Activated CD8-positive, alpha-beta T cell treated with anti-CD3 and anti-CD28 coated beads, Interleukin-2, amount 10 ng/mL, durations not matched to agents 7 days and 5 days (primary cell): ENCODE measurements at regions not wholly inside any gene's neighbourhood (a gene's known extent, or its start where the extent isn't known, plus 50 kb on each side); places are given as distances from the start of the nearest gene placed in this dataset.
"Not testable (repeated sequence)": the region's sequence is repeated elsewhere in the genome, so short reads cannot be mapped to it uniquely, and the experiment has no call there.

ENCODE experiments used
- ATAC-seq: fragments of 150-1000 bp; cut with Tn5 transposase; one replicate; pipeline ENCODE4 v1.10.0; 2021; ENCODE audit warnings: moderate library complexity
- CTCF ChIA-PET: fragments of 350-600 bp; sonication (Branson Sonifier 250); formaldehyde crosslinking; loops from one replicate; lab custom pipeline; 2021; ENCODE audit warnings: antibody characterized with exemption; lab: Charles Lee
- POLR2A ChIA-PET: fragments of 350-600 bp; sonication (Branson Sonifier 250); formaldehyde crosslinking; loops from one replicate; lab custom pipeline; 2021; ENCODE audit warnings: antibody characterized with exemption; lab: Charles Lee
- DNase-seq: peaks from one replicate; pipeline ENCODE4 v3.0.0-alpha.2; 2020
- H3K27ac Mint-ChIP-seq: one replicate; pipeline ENCODE4 v1.8.0; 2021; ENCODE audit warnings: mild to moderate bottlenecking, mixed read lengths
- H3K27me3 Mint-ChIP-seq: one replicate; pipeline ENCODE4 v1.8.0; 2021; ENCODE audit warnings: low read depth, mixed read lengths
- H3K36me3 Mint-ChIP-seq: one replicate; pipeline ENCODE4 v1.8.0; 2021; ENCODE audit warnings: low read depth, mixed read lengths
- H3K4me1 Mint-ChIP-seq: one replicate; pipeline ENCODE4 v1.8.0; 2021; ENCODE audit warnings: low read depth, mixed read lengths
- H3K4me3 Mint-ChIP-seq: one replicate; pipeline ENCODE4 v1.8.0; 2021; ENCODE audit warnings: mild to moderate bottlenecking, mixed read lengths
- H3K9me3 Mint-ChIP-seq: one replicate; pipeline ENCODE4 v1.8.0; 2022; ENCODE audit warnings: mixed read lengths; ENCODE audit not compliant: insufficient read depth

GRCh38 chr3:110400315-110400714 is 671.3 kb upstream of the NECTIN3 start:
- Mint-ChIP-seq H3K36me3 (no peaks in the 10 kb centered on the region), H3K27ac (no peak overlapping the region)
- CTCF ChIA-PET = no interaction called here

GRCh38 chr3:110405830-110406585 is 665.6 kb upstream of the NECTIN3 start:
- ATAC-seq = no peak
- Mint-ChIP-seq H3K36me3 (no peaks in the 10 kb centered on the region), H3K27me3 (no peaks in the 10 kb centered on the region), H3K9me3 (peaks cover 3% of the 10 kb centered on the region), H3K4me3 (no peak overlapping the region), H3K27ac (no peak overlapping the region), H3K4me1 (no peaks in the 10 kb centered on the region)
- CTCF ChIA-PET = no interaction called here
- POLR2A ChIA-PET = no interaction called here
- no peak for DNase-seq

More at GRCh38 chr3:110400315-110400714, 671.3 kb upstream of the NECTIN3 start:
- Mint-ChIP-seq H3K9me3 (peaks cover 6% of the 10 kb centered on the region), H3K4me3 (no peak overlapping the region), H3K4me1 (no peaks in the 10 kb centered on the region), H3K27me3 (no peaks in the 10 kb centered on the region)
- no peak for ATAC-seq
- POLR2A ChIA-PET = no interaction called here
- no peak for DNase-seq

GRCh38 chr3:110413266-110413665 is 658.4 kb upstream of the NECTIN3 start:
- no peak for DNase-seq
- CTCF ChIA-PET = no interaction called here
- H3K27ac Mint-ChIP-seq = no peak overlapping the region
- no peaks in the 10 kb centered on the region for H3K27me3 Mint-ChIP-seq
- POLR2A ChIA-PET = no interaction called here
- H3K4me3 Mint-ChIP-seq = no peak overlapping the region
- no peak for ATAC-seq
- no peaks in the 10 kb centered on the region for H3K36me3 Mint-ChIP-seq
- no peaks in the 10 kb centered on the region for H3K9me3 Mint-ChIP-seq
- no peaks in the 10 kb centered on the region for H3K4me1 Mint-ChIP-seq

- no peaks in the 10 kb centered on the region for H3K4me1 Mint-ChIP-seq
- no peak overlapping the region for H3K27ac Mint-ChIP-seq
- ChIA-PET CTCF (no interaction called here), POLR2A (no interaction called here)
- DNase-seq = no peak
- ATAC-seq = no peak
- no peaks in the 10 kb centered on the region for H3K36me3 Mint-ChIP-seq
- H3K27me3 Mint-ChIP-seq = no peaks in the 10 kb centered on the region
- no peaks in the 10 kb centered on the region for H3K9me3 Mint-ChIP-seq
- H3K4me3 Mint-ChIP-seq = no peak overlapping the region
These were observed 657.5 kb upstream of the NECTIN3 start for GRCh38 chr3:110413807-110414748.

- no peaks in the 10 kb centered on the region for H3K9me3 Mint-ChIP-seq
- ATAC-seq = no peak
- POLR2A ChIA-PET = no interaction called here
- H3K27me3 Mint-ChIP-seq = no peaks in the 10 kb centered on the region
- no peaks in the 10 kb centered on the region for H3K4me1 Mint-ChIP-seq
- no peak overlapping the region for H3K27ac Mint-ChIP-seq
- CTCF ChIA-PET = no interaction called here
- no peak for DNase-seq
- H3K36me3 Mint-ChIP-seq = no peaks in the 10 kb centered on the region
- no peak overlapping the region for H3K4me3 Mint-ChIP-seq
These were observed 656.8 kb upstream of the NECTIN3 start for GRCh38 chr3:110414855-110415254.

- Mint-ChIP-seq H3K9me3 (no peaks in the 10 kb centered on the region), H3K27ac (no peak overlapping the region), H3K4me3 (no peak overlapping the region), H3K36me3 (no peaks in the 10 kb centered on the region), H3K27me3 (no peaks in the 10 kb centered on the region), H3K4me1 (peaks cover 2% of the 10 kb centered on the region)
- ChIA-PET CTCF (no interaction called here), POLR2A (no interaction called here)
- ATAC-seq (no peak), DNase-seq (no peak)
These were observed 652.5 kb upstream of the NECTIN3 start for GRCh38 chr3:110419096-110419495.

GRCh38 chr3:110419601-110420000 is 652.0 kb upstream of the NECTIN3 start:
- Mint-ChIP-seq H3K4me1 (peaks cover 2% of the 10 kb centered on the region), H3K4me3 (no peak overlapping the region), H3K9me3 (no peaks in the 10 kb centered on the region), H3K27ac (no peak overlapping the region), H3K27me3 (no peaks in the 10 kb centered on the region), H3K36me3 (no peaks in the 10 kb centered on the region)
- ATAC-seq (no peak), DNase-seq (no peak)
- ChIA-PET CTCF (no interaction called here), POLR2A (no interaction called here)

- H3K4me3 Mint-ChIP-seq = no peak overlapping the region
- no peaks in the 10 kb centered on the region for H3K27me3 Mint-ChIP-seq
These were observed 651.4 kb upstream of the NECTIN3 start for GRCh38 chr3:110420158-110420641.

GRCh38 chr3:110423276-110423675 is 648.3 kb upstream of the NECTIN3 start:
- DNase-seq (no peak), ATAC-seq (no peak)
- POLR2A ChIA-PET = no interaction called here
- no peaks in the 10 kb centered on the region for H3K36me3 Mint-ChIP-seq
- H3K27ac Mint-ChIP-seq = no peak overlapping the region
- H3K4me3 Mint-ChIP-seq = no peak overlapping the region
- CTCF ChIA-PET = no interaction called here
- no peaks in the 10 kb centered on the region for H3K9me3 Mint-ChIP-seq
- H3K4me1 Mint-ChIP-seq = peaks cover 2% of the 10 kb centered on the region
- H3K27me3 Mint-ChIP-seq = peaks cover 2% of the 10 kb centered on the region

More at GRCh38 chr3:110420158-110420641, 651.4 kb upstream of the NECTIN3 start:
- POLR2A ChIA-PET = no interaction called here
- Mint-ChIP-seq H3K27ac (no peak overlapping the region), H3K9me3 (no peaks in the 10 kb centered on the region), H3K36me3 (no peaks in the 10 kb centered on the region), H3K4me1 (peaks cover 2% of the 10 kb centered on the region)
- DNase-seq = no peak
- no peak for ATAC-seq
- CTCF ChIA-PET = no interaction called here

- ChIA-PET POLR2A (no interaction called here), CTCF (no interaction called here)
- Mint-ChIP-seq H3K4me1 (no peaks in the 10 kb centered on the region), H3K27ac (no peak overlapping the region), H3K9me3 (no peaks in the 10 kb centered on the region), H3K4me3 (no peak overlapping the region), H3K27me3 (peaks cover 2% of the 10 kb centered on the region), H3K36me3 (no peaks in the 10 kb centered on the region)
- no peak for ATAC-seq
- DNase-seq = no peak
These were observed 641.5 kb upstream of the NECTIN3 start for GRCh38 chr3:110430146-110430545.

GRCh38 chr3:110436209-110436608 is 635.4 kb upstream of the NECTIN3 start:
- Mint-ChIP-seq H3K27ac (no peak overlapping the region), H3K36me3 (no peaks in the 10 kb centered on the region), H3K27me3 (no peaks in the 10 kb centered on the region), H3K9me3 (no peaks in the 10 kb centered on the region), H3K4me1 (no peaks in the 10 kb centered on the region), H3K4me3 (no peak overlapping the region)
- ChIA-PET POLR2A (no interaction called here), CTCF (no interaction called here)
- no peak for DNase-seq
- ATAC-seq = no peak

- POLR2A ChIA-PET, H3K27ac Mint-ChIP-seq, DNase-seq, H3K9me3 Mint-ChIP-seq, CTCF ChIA-PET, H3K36me3 Mint-ChIP-seq, H3K27me3 Mint-ChIP-seq, ATAC-seq, H3K4me3 Mint-ChIP-seq, H3K4me1 Mint-ChIP-seq: not testable (repeated sequence)
These were observed 631.5 kb upstream of the NECTIN3 start for GRCh38 chr3:110440066-110440653.
